H9 (cell line): ENCODE measurements at regions not wholly inside any gene's neighbourhood (a gene's known extent, or its start where the extent isn't known, plus 50 kb on each side); places are given as distances from the start of the nearest gene placed in this dataset.

ENCODE experiments used
- DNase-seq: peaks from one replicate; pipeline ENCODE4 v3.0.0-alpha.2; 2017
- H2AFZ ChIP-seq: one replicate; pipeline ENCODE4 v1.6.1; 2013; ENCODE audit warnings: mild to moderate bottlenecking, low read length, control low read depth, moderate library complexity
- H2AK5ac ChIP-seq: 2 replicates; pipeline ENCODE4 v1.6.1; 2013; ENCODE audit warnings: low read length, control low read depth, mixed read lengths; ENCODE audit not compliant: insufficient read length
- H2BK120ac ChIP-seq: one replicate; pipeline ENCODE4 v1.6.1; 2013; ENCODE audit warnings: low read depth, mild to moderate bottlenecking, low read length, control low read depth, inconsistent platforms; ENCODE audit not compliant: poor library complexity, severe bottlenecking
- H2BK12ac ChIP-seq: 2 replicates; pipeline ENCODE4 v1.6.1; 2013; ENCODE audit warnings: low read length, control low read depth, mixed read lengths, low read depth; ENCODE audit not compliant: insufficient read length
- H2BK15ac ChIP-seq: 2 replicates; pipeline ENCODE4 v1.6.1; 2013; ENCODE audit warnings: low read depth, low read length, control low read depth
- H2BK20ac ChIP-seq: one replicate; pipeline ENCODE4 v1.6.1; 2013; ENCODE audit warnings: low read depth, mild to moderate bottlenecking, low read length, control low read depth, inconsistent platforms; ENCODE audit not compliant: poor library complexity, severe bottlenecking
- H2BK5ac ChIP-seq: 2 replicates; pipeline ENCODE4 v1.6.1; 2013; ENCODE audit warnings: low read length, control low read depth, mixed read lengths; ENCODE audit not compliant: insufficient read length
- H3K14ac ChIP-seq: 2 replicates; pipeline ENCODE4 v1.6.1; 2013; ENCODE audit warnings: low read length, control low read depth; ENCODE audit not compliant: insufficient read depth
- H3K18ac ChIP-seq: 2 replicates; pipeline ENCODE4 v1.6.1; 2013; ENCODE audit warnings: low read depth, mild to moderate bottlenecking, mixed read lengths, low read length, control low read depth; ENCODE audit not compliant: insufficient read length
- H3K23ac ChIP-seq: 2 replicates; pipeline ENCODE4 v1.6.1; 2013; ENCODE audit warnings: low read length, control low read depth, mixed read lengths, low read depth; ENCODE audit not compliant: insufficient read length
- H3K23me2 ChIP-seq: 2 replicates; pipeline ENCODE4 v1.6.1; 2013; ENCODE audit warnings: low read depth, mild to moderate bottlenecking, mixed read lengths, low read length, control low read depth; ENCODE audit not compliant: insufficient read length, poor library complexity, severe bottlenecking
- H3K27ac ChIP-seq: 2 replicates; pipeline ENCODE4 v1.5.1; 2013; ENCODE audit warnings: low read length, control low read depth, mixed read lengths, low read depth; ENCODE audit not compliant: insufficient read length
- H3K27me3 ChIP-seq: 2 replicates; pipeline ENCODE4 v1.6.1; 2013; ENCODE audit warnings: low read length, control low read depth, inconsistent platforms; ENCODE audit not compliant: insufficient read depth
- H3K4ac ChIP-seq: 2 replicates; pipeline ENCODE4 v1.6.1; 2013; ENCODE audit warnings: low read depth, mild to moderate bottlenecking, control low read depth, inconsistent platforms, low read length, moderate library complexity
- H3K4me1 ChIP-seq: 2 replicates; pipeline ENCODE4 v1.6.1; 2013; ENCODE audit warnings: low read length, control low read depth, inconsistent platforms; ENCODE audit not compliant: insufficient read depth
- H3K4me2 ChIP-seq: 2 replicates; pipeline ENCODE4 v1.6.1; 2013; ENCODE audit warnings: low read length, control low read depth, mixed read lengths; ENCODE audit not compliant: insufficient read length, insufficient read depth
- H3K56ac ChIP-seq: 2 replicates; pipeline ENCODE4 v1.6.1; 2013; ENCODE audit warnings: low read depth, mild to moderate bottlenecking, mixed read lengths, low read length, control low read depth; ENCODE audit not compliant: insufficient read length
- H3K79me1 ChIP-seq: 2 replicates; pipeline ENCODE4 v1.6.1; 2013; ENCODE audit warnings: low read depth, mild to moderate bottlenecking, moderate library complexity, low read length, control low read depth, inconsistent platforms; ENCODE audit not compliant: insufficient read depth, poor library complexity, severe bottlenecking
- H3K79me2 ChIP-seq: 2 replicates; pipeline ENCODE4 v1.6.1; 2013; ENCODE audit warnings: low read length, control low read depth, inconsistent platforms; ENCODE audit not compliant: insufficient read depth
- H3K9ac ChIP-seq: 2 replicates; pipeline ENCODE4 v1.6.1; 2013; ENCODE audit warnings: low read length, control low read depth, mixed read lengths; ENCODE audit not compliant: insufficient read length; ENCODE audit errors: extremely low read depth
- H3K9me3 ChIP-seq: one replicate; pipeline ENCODE4 v1.6.1; 2013; ENCODE audit warnings: low read depth, low read length, inconsistent platforms; ENCODE audit not compliant: control insufficient read depth
- H3T11ph ChIP-seq: one replicate; pipeline ENCODE4 v1.6.1; 2013; ENCODE audit warnings: mild to moderate bottlenecking, low read length, control low read depth, inconsistent platforms
- H4K20me1 ChIP-seq: one replicate; pipeline ENCODE4 v1.6.1; 2013; ENCODE audit not compliant: control insufficient read depth, insufficient read length, insufficient read depth
- H4K5ac ChIP-seq: 2 replicates; pipeline ENCODE4 v1.6.1; 2013; ENCODE audit warnings: low read depth, mild to moderate bottlenecking, mixed read lengths, low read length, control low read depth; ENCODE audit not compliant: insufficient read length
- H4K8ac ChIP-seq: replicated peaks from 2 replicates; pipeline ENCODE4 v1.6.1; 2013; ENCODE audit warnings: low read length, control low read depth, mixed read lengths, low read depth; ENCODE audit not compliant: insufficient read length
- H4K91ac ChIP-seq: 2 replicates; pipeline ENCODE4 v1.6.1; 2013; ENCODE audit warnings: low read depth, mild to moderate bottlenecking, moderate library complexity, mixed read lengths, low read length, control low read depth; ENCODE audit not compliant: insufficient read length
- H3K27ac Mint-ChIP-seq, 3 experiments: 2 replicates in 2 of 3; 3 replicates in 1 of 3; pipeline ENCODE4 v1.8.0; 2020 to 2021; ENCODE audit warnings: mixed read lengths in 3 of 3, mild to moderate bottlenecking in 1 of 3, moderate library complexity in 1 of 3
- H3K27me3 Mint-ChIP-seq: 2 replicates; pipeline ENCODE4 v1.8.0; 2021; ENCODE audit warnings: low read depth, mild to moderate bottlenecking, moderate library complexity, mixed read lengths
- H3K36me3 Mint-ChIP-seq, 3 experiments: 2 replicates in 2 of 3; 3 replicates in 1 of 3; pipeline ENCODE4 v1.8.0; 2020 to 2021; ENCODE audit warnings: low read depth in 3 of 3, mixed read lengths in 3 of 3; ENCODE audit not compliant: insufficient read depth in 1 of 3
- H3K4me1 Mint-ChIP-seq, 2 experiments: 2 replicates each; pipeline ENCODE4 v1.8.0; 2020; ENCODE audit warnings: mixed read lengths in 2 of 2
- H3K4me3 Mint-ChIP-seq, 2 experiments: 2 replicates in 1 of 2; 3 replicates in 1 of 2; pipeline ENCODE4 v1.8.0; 2020 to 2021; ENCODE audit warnings: mild to moderate bottlenecking in 2 of 2, mixed read lengths in 2 of 2, moderate library complexity in 1 of 2
- H3K9me3 Mint-ChIP-seq, 2 experiments: 2 replicates in 1 of 2; 3 replicates in 1 of 2; pipeline ENCODE4 v1.8.0; 2020; ENCODE audit warnings: mild to moderate bottlenecking in 2 of 2, mixed read lengths in 2 of 2, moderate library complexity in 1 of 2
- TF ChIP-seq, protein P1 (sequence below): fragments of 200-600 bp; sonication (generic); conservative IDR thresholded peaks from 3 replicates; pipeline ENCODE4 v1.8.0; 2021; ENCODE audit warnings: antibody characterized with exemption, mild to moderate bottlenecking

DNA sequence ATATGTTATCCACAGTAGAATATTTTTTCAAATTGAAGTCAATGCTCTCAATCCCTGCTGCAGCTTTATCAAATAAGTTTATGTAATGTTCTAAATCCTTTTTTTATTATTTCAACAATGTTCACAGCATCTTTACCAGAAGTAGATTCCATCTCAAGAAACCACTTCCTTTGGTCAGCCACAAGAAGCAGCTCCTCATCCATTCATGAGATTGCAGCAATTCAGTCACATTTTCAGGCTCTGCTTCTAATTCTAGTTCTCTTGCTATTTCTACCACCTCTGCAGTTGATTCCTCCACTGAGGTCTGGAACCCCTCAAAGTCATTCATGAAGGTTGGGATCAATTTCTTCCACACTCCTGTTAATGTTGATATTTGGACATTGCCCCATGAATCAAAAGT lies 2301.3 kb upstream of the TENM3 start:
- Histone ChIP-seq H3K23me2 (no peaks in the 10 kb centered on the region), H4K8ac (no peak overlapping the region), H3K4ac (no peak overlapping the region), H3K79me1 (no peaks in the 10 kb centered on the region), H3K14ac (no peak overlapping the region), H2BK5ac (no peak overlapping the region), H3T11ph (no peak overlapping the region), H3K9me3 (no peaks in the 10 kb centered on the region), H2AK5ac (no peak overlapping the region), H3K79me2 (no peaks in the 10 kb centered on the region), H3K9ac (no peak overlapping the region), H2AFZ (no peak overlapping the region), H2BK120ac (no peak overlapping the region), H4K91ac (no peak overlapping the region), H4K5ac (no peak overlapping the region), H3K18ac (no peak overlapping the region), H3K23ac (no peak overlapping the region), H3K4me1 (no peaks in the 10 kb centered on the region), H3K27ac (no peak overlapping the region), H3K27me3 (no peaks in the 10 kb centered on the region; the same call in 1 of the 2 replicates), H2BK20ac (no peak overlapping the region), H2BK15ac (no peak overlapping the region), H2BK12ac (no peak overlapping the region), H3K56ac (no peak overlapping the region), H4K20me1 (no peaks in the 10 kb centered on the region), H3K4me2 (no peak overlapping the region)
- H3K27ac Mint-ChIP-seq, result no peak overlapping the region
- DNase-seq, result no peak
- peaks cover 6 to 65% (median 11%) of the 10 kb centered on the region in 3 experiments for H3K36me3 Mint-ChIP-seq
- peaks cover 53 to 56% of the 10 kb centered on the region in 2 experiments for H3K9me3 Mint-ChIP-seq
- H3K4me1 Mint-ChIP-seq, result no peaks in the 10 kb centered on the region
- no peaks in the 10 kb centered on the region for H3K27me3 Mint-ChIP-seq
- H3K4me3 Mint-ChIP-seq, result no peak overlapping the region
- TF ChIP-seq, protein P1, sequence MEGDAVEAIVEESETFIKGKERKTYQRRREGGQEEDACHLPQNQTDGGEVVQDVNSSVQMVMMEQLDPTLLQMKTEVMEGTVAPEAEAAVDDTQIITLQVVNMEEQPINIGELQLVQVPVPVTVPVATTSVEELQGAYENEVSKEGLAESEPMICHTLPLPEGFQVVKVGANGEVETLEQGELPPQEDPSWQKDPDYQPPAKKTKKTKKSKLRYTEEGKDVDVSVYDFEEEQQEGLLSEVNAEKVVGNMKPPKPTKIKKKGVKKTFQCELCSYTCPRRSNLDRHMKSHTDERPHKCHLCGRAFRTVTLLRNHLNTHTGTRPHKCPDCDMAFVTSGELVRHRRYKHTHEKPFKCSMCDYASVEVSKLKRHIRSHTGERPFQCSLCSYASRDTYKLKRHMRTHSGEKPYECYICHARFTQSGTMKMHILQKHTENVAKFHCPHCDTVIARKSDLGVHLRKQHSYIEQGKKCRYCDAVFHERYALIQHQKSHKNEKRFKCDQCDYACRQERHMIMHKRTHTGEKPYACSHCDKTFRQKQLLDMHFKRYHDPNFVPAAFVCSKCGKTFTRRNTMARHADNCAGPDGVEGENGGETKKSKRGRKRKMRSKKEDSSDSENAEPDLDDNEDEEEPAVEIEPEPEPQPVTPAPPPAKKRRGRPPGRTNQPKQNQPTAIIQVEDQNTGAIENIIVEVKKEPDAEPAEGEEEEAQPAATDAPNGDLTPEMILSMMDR, result no peak
